ENCODE measurements at regions not wholly inside any gene's neighbourhood (a gene's known extent, or its start where the extent isn't known, plus 50 kb on each side); places are given as distances from the start of the nearest gene placed in this dataset.

- TF ChIP-seq CTCF (IDR thresholded peaks at IDR 0.05) (no peak), POLR2A (IDR thresholded peaks at IDR 0.05) (no peak)
These were observed 523.9 kb downstream of the TNS1 start for GRCh38 chr2:217478831-217479455.
